Prostate gland (tissue), 2 donors: ENCODE measurements at regions not wholly inside any gene's neighbourhood (a gene's known extent, or its start where the extent isn't known, plus 50 kb on each side); places are given as distances from the start of the nearest gene placed in this dataset.

Experiments
- DNase-seq: peaks from one replicate; pipeline ENCODE4 v3.0.0-alpha.2; 2019; ENCODE audit warnings: low spot score
- H3K27ac ChIP-seq, 2 donors: fragments of 200-600 bp; sonication (generic); 2 replicates each; pipeline ENCODE4 v1.5.1; 2017 to 2019
- H3K27me3 ChIP-seq: fragments of 200-600 bp; sonication (generic); replicated peaks from 2 replicates; pipeline ENCODE4 v1.5.1; 2019; ENCODE audit not compliant: insufficient read depth
- H3K36me3 ChIP-seq, 2 donors: fragments of 200-600 bp; sonication (generic); 1 replicate in 1 of 2; 2 replicates in 1 of 2; pipeline versions ENCODE4 v1.5.1 to v1.8.1; 2017 to 2019
- H3K4me1 ChIP-seq: fragments of 200-600 bp; sonication (generic); replicated peaks from 2 replicates; pipeline ENCODE4 v1.5.1; 2019
- H3K4me3 ChIP-seq, 2 donors: fragments of 200-600 bp; sonication (generic); 2 replicates each; pipeline ENCODE4 v1.5.1; 2017 to 2019
- H3K9me3 ChIP-seq: fragments of 200-600 bp; sonication (generic); 2 replicates; pipeline ENCODE4 v1.5.1; 2017
- CTCF ChIP-seq, 4 experiments: fragments of 200-600 bp in 2 of 4; fragments of 450-650 bp in 2 of 4; sonication (generic) in 2 of 4; IDR thresholded peaks; 1 replicate in 3 of 4; 2 replicates in 1 of 4; pipeline ENCODE4 v1.5.1; 2016 to 2019; ENCODE audit warnings: antibody characterized with exemption in 4 of 4, mild to moderate bottlenecking in 2 of 4, moderate library complexity in 2 of 4
- POLR2A ChIP-seq: fragments of 450-650 bp; IDR thresholded peaks from one replicate; pipeline ENCODE4 v1.6.1; 2016; ENCODE audit warnings: antibody characterized with exemption, mild to moderate bottlenecking
- POLR2AphosphoS5 ChIP-seq: sonication (generic); formaldehyde crosslinking; IDR thresholded peaks from one replicate; pipeline ENCODE4 v1.6.1; 2017; ENCODE audit warnings: antibody characterized with exemption
- WGBS: methylation state at CpG from one replicate; pipeline ENCODE4 v1.1.5; 2018; 5-methylcytosine and 5-hydroxymethylcytosine counted together
- intact Hi-C: fragments of 100-400 bp; cut with DNase I; formaldehyde crosslinking; loops from one replicate; pipeline ENCODE4 v1.14.2; 2022

- TF ChIP-seq POLR2AphosphoS5, result no peak
- no peak for TF ChIP-seq CTCF (IDR thresholded peaks at IDR 0.05)
- no peak for TF ChIP-seq POLR2A
- WGBS, result 61% methylated on average over 3 of the region's 3 CpGs
- Histone ChIP-seq H3K4me1 (no peaks in the 10 kb centered on the region), H3K27me3 (no peaks in the 10 kb centered on the region), H3K4me3 (no peak overlapping the region), H3K27ac (no peak overlapping the region), H3K9me3 (no peaks in the 10 kb centered on the region), H3K36me3 (no peaks in the 10 kb centered on the region)
- DNase-seq, result no peak
- intact Hi-C loops, result no loop called here
Observed at GRCh38 chr21:18614303-18614702, 210.7 kb upstream of the TMPRSS15 start.

- no peaks in the 10 kb centered on the region for H3K36me3 ChIP-seq
- WGBS, result 57% methylated on average over 3 of the region's 3 CpGs
- no peaks in the 10 kb centered on the region for H3K27me3 ChIP-seq
- H3K9me3 ChIP-seq, result no peaks in the 10 kb centered on the region
- intact Hi-C loops, result no loop called here
- H3K27ac ChIP-seq, result no peak overlapping the region
- no peak for TF ChIP-seq POLR2AphosphoS5
- TF ChIP-seq POLR2A, result no peak
- no peak for TF ChIP-seq CTCF (IDR thresholded peaks at IDR 0.05)
- no peak overlapping the region for H3K4me3 ChIP-seq
- DNase-seq, result no peak
- no peaks in the 10 kb centered on the region for H3K4me1 ChIP-seq
Observed at GRCh38 chr21:18617291-18617690, 213.7 kb upstream of the TMPRSS15 start.

- intact Hi-C loops, result no loop called here
- no peaks in the 10 kb centered on the region for H3K9me3 ChIP-seq
- H3K4me1 ChIP-seq, result no peaks in the 10 kb centered on the region
- H3K36me3 ChIP-seq, result no peaks in the 10 kb centered on the region
- H3K27ac ChIP-seq, result no peak overlapping the region
- H3K4me3 ChIP-seq, result no peak overlapping the region
- TF ChIP-seq POLR2AphosphoS5, result no peak
- no peak for TF ChIP-seq CTCF (IDR thresholded peaks at IDR 0.05)
- TF ChIP-seq POLR2A, result no peak
- no peak for DNase-seq
- WGBS, result 65% methylated on average over 4 of the region's 4 CpGs
- H3K27me3 ChIP-seq, result no peaks in the 10 kb centered on the region
Observed at GRCh38 chr21:18620436-18620835, 216.9 kb upstream of the TMPRSS15 start.

GRCh38 chr21:18622383-18622782 is 218.8 kb upstream of the TMPRSS15 start:
- H3K36me3 ChIP-seq, result no peaks in the 10 kb centered on the region
- H3K27ac ChIP-seq, result no peak overlapping the region
- H3K4me1 ChIP-seq, result no peaks in the 10 kb centered on the region
- intact Hi-C loops, result no loop called here
- H3K27me3 ChIP-seq, result no peaks in the 10 kb centered on the region
- no peak overlapping the region for H3K4me3 ChIP-seq
- DNase-seq, result no peak
- no peak for TF ChIP-seq CTCF (IDR thresholded peaks at IDR 0.05)
- TF ChIP-seq POLR2AphosphoS5, result no peak
- TF ChIP-seq POLR2A, result no peak
- H3K9me3 ChIP-seq, result no peaks in the 10 kb centered on the region

- intact Hi-C loops, result no loop called here
- Histone ChIP-seq H3K4me1 (no peaks in the 10 kb centered on the region), H3K27me3 (no peaks in the 10 kb centered on the region), H3K4me3 (no peak overlapping the region), H3K9me3 (no peaks in the 10 kb centered on the region), H3K36me3 (no peaks in the 10 kb centered on the region), H3K27ac (no peak overlapping the region)
- 82% methylated on average over 2 of the region's 2 CpGs for WGBS
- no peak for DNase-seq
- TF ChIP-seq POLR2AphosphoS5 (no peak), CTCF (IDR thresholded peaks at IDR 0.05) (no peak), POLR2A (no peak)
Observed at GRCh38 chr21:18630446-18630845, 226.9 kb upstream of the TMPRSS15 start.
